ENCODE measurements at regions not wholly inside any gene's neighbourhood (a gene's known extent, or its start where the extent isn't known, plus 50 kb on each side); places are given as distances from the start of the nearest gene placed in this dataset.

- POLR2A ChIA-PET: no interaction called here
- intact Hi-C loops (cut with micrococcal nuclease): no loop called here
- CTCF ChIA-PET: no interaction called here
- Mint-ChIP-seq H3K27ac (no peak overlapping the region), H3K9me3 (no peaks in the 10 kb centered on the region), H3K27me3 (no peaks in the 10 kb centered on the region), H3K4me1 (ENCODE audit: low read depth) (no peaks in the 10 kb centered on the region), H3K36me3 (ENCODE audit: low read depth) (no peaks in the 10 kb centered on the region), H3K4me3 (no peak overlapping the region)
- no peak for TF ChIP-seq CTCF (IDR thresholded peaks at IDR 0.05)
- no peak for DNase-seq
- no peak for ATAC-seq
Observed at GRCh38 chr5:58358501-58359178, 101.2 kb downstream of the PLK2 start.

GRCh38 chr5:58357799-58358500 lies 101.9 kb downstream of the PLK2 start:
- Mint-ChIP-seq H3K27ac (no peak overlapping the region), H3K36me3 (ENCODE audit: low read depth) (no peaks in the 10 kb centered on the region), H3K27me3 (no peaks in the 10 kb centered on the region), H3K9me3 (no peaks in the 10 kb centered on the region), H3K4me1 (ENCODE audit: low read depth) (no peaks in the 10 kb centered on the region), H3K4me3 (no peak overlapping the region)
- CTCF ChIA-PET: no interaction called here
- intact Hi-C loops (cut with micrococcal nuclease): no loop called here
- TF ChIP-seq CTCF (IDR thresholded peaks at IDR 0.05): no peak
- POLR2A ChIA-PET: no interaction called here
- no peak for DNase-seq
- no peak for ATAC-seq

GRCh38 chr5:58357121-58357520 lies 102.8 kb downstream of the PLK2 start:
- ChIA-PET CTCF (no interaction called here), POLR2A (no interaction called here)
- Mint-ChIP-seq H3K27me3 (no peaks in the 10 kb centered on the region), H3K4me3 (no peak overlapping the region), H3K27ac (no peak overlapping the region), H3K9me3 (no peaks in the 10 kb centered on the region), H3K4me1 (ENCODE audit: low read depth) (no peaks in the 10 kb centered on the region), H3K36me3 (ENCODE audit: low read depth) (no peaks in the 10 kb centered on the region)
- DNase-seq (no peak), ATAC-seq (no peak)
- intact Hi-C loops (cut with micrococcal nuclease): no loop called here
- TF ChIP-seq CTCF (IDR thresholded peaks at IDR 0.05): no peak

- intact Hi-C loops (cut with micrococcal nuclease): no loop called here
- ChIA-PET POLR2A (no interaction called here), CTCF (no interaction called here)
- H3K4me1 Mint-ChIP-seq (ENCODE audit: low read depth): no peaks in the 10 kb centered on the region
- DNase-seq (no peak), ATAC-seq (no peak)
- no peaks in the 10 kb centered on the region for H3K9me3 Mint-ChIP-seq
- no peaks in the 10 kb centered on the region for H3K27me3 Mint-ChIP-seq
- no peak for TF ChIP-seq CTCF (IDR thresholded peaks at IDR 0.05)
- no peaks in the 10 kb centered on the region for H3K36me3 Mint-ChIP-seq (ENCODE audit: low read depth)
- H3K27ac Mint-ChIP-seq: no peak overlapping the region
- H3K4me3 Mint-ChIP-seq: no peak overlapping the region
Observed at GRCh38 chr5:58356662-58357061, 103.2 kb downstream of the PLK2 start.

- ATAC-seq: no peak
- no peaks in the 10 kb centered on the region for H3K4me1 Mint-ChIP-seq (ENCODE audit: low read depth)
- intact Hi-C loops (cut with micrococcal nuclease): no loop called here
- no peak for TF ChIP-seq CTCF (IDR thresholded peaks at IDR 0.05)
- H3K4me3 Mint-ChIP-seq: no peak overlapping the region
- no peaks in the 10 kb centered on the region for H3K9me3 Mint-ChIP-seq
- no peaks in the 10 kb centered on the region for H3K27me3 Mint-ChIP-seq
- ChIA-PET POLR2A (no interaction called here), CTCF (no interaction called here)
- no peaks in the 10 kb centered on the region for H3K36me3 Mint-ChIP-seq (ENCODE audit: low read depth)
- H3K27ac Mint-ChIP-seq: no peak overlapping the region
- DNase-seq: no peak
Observed at GRCh38 chr5:58354827-58355226, 105.1 kb downstream of the PLK2 start.
